WERI-Rb-1 (cell line): ENCODE measurements at regions not wholly inside any gene's neighbourhood (a gene's known extent, or its start where the extent isn't known, plus 50 kb on each side); places are given as distances from the start of the nearest gene placed in this dataset.
"Not testable (repeated sequence)": the region's sequence is repeated elsewhere in the genome, so short reads cannot be mapped to it uniquely, and the experiment has no call there.

Experiments
- DNase-seq: peaks from one replicate; pipeline ENCODE4 v3.0.0-alpha.2; 2020
- H3K27ac ChIP-seq: fragments of 250-450 bp; sonication (Bioruptor Pico); 2 replicates; pipeline ENCODE4 v1.5.1; 2020; ENCODE audit warnings: mild to moderate bottlenecking, moderate library complexity
- H3K27me3 ChIP-seq: fragments of 250-450 bp; sonication (Bioruptor Pico); 2 replicates; pipeline ENCODE4 v1.5.1; 2021; ENCODE audit warnings: mild to moderate bottlenecking, low read depth, moderate library complexity; ENCODE audit not compliant: insufficient read depth, severe bottlenecking
- H3K36me3 ChIP-seq: fragments of 250-450 bp; sonication (Bioruptor Pico); 2 replicates; pipeline ENCODE4 v1.5.1; 2020; ENCODE audit warnings: mild to moderate bottlenecking, moderate library complexity
- H3K4me3 ChIP-seq: 2 replicates; pipeline ENCODE4 v1.5.1; 2011; ENCODE audit warnings: low read depth, mild to moderate bottlenecking, control low read depth, low read length
- H3K9me3 ChIP-seq: fragments of 250-450 bp; sonication (Bioruptor Pico); 2 replicates; pipeline ENCODE4 v1.5.1; 2021; ENCODE audit warnings: mild to moderate bottlenecking, moderate library complexity; ENCODE audit not compliant: severe bottlenecking
- CTCF ChIP-seq: IDR thresholded peaks from 2 replicates; pipeline ENCODE4 v1.5.1; 2011; ENCODE audit warnings: low read depth, mild to moderate bottlenecking, control low read depth, inconsistent platforms, low read length

- H3K9me3 ChIP-seq: no peaks in the 10 kb centered on the region
- no peaks in the 10 kb centered on the region for H3K27me3 ChIP-seq
- TF ChIP-seq CTCF: no peak
- no peak for DNase-seq
- H3K36me3 ChIP-seq: no peaks in the 10 kb centered on the region
- no peak overlapping the region for H3K4me3 ChIP-seq
- H3K27ac ChIP-seq: no peak overlapping the region
These were observed 299.7 kb downstream of the DLEU7 start for GRCh38 chr13:50543782-50544181.

- no peaks in the 10 kb centered on the region for H3K36me3 ChIP-seq
- no peak overlapping the region for H3K27ac ChIP-seq
- H3K4me3 ChIP-seq: no peak overlapping the region
- no peaks in the 10 kb centered on the region for H3K27me3 ChIP-seq
- H3K9me3 ChIP-seq: no peaks in the 10 kb centered on the region
- no peak for TF ChIP-seq CTCF
- DNase-seq: no peak
These were observed 299.3 kb downstream of the DLEU7 start for GRCh38 chr13:50544211-50544610.

- H3K9me3 ChIP-seq, DNase-seq, H3K4me3 ChIP-seq, H3K27ac ChIP-seq, H3K36me3 ChIP-seq, H3K27me3 ChIP-seq: not testable (repeated sequence)
These were observed 296.3 kb downstream of the DLEU7 start for GRCh38 chr13:50547175-50547574.

GRCh38 chr13:50548586-50548985 is 294.9 kb downstream of the DLEU7 start:
- no peak for TF ChIP-seq CTCF
- H3K27me3 ChIP-seq: no peaks in the 10 kb centered on the region
- H3K36me3 ChIP-seq: no peaks in the 10 kb centered on the region
- no peaks in the 10 kb centered on the region for H3K9me3 ChIP-seq
- no peak for DNase-seq
- H3K4me3 ChIP-seq: no peak overlapping the region
- no peak overlapping the region for H3K27ac ChIP-seq

- no peak overlapping the region for H3K27ac ChIP-seq
- no peak for TF ChIP-seq CTCF
- no peaks in the 10 kb centered on the region for H3K36me3 ChIP-seq
- H3K27me3 ChIP-seq: no peaks in the 10 kb centered on the region
- H3K9me3 ChIP-seq: no peaks in the 10 kb centered on the region
- H3K4me3 ChIP-seq: no peak overlapping the region
- no peak for DNase-seq
These were observed 294.1 kb downstream of the DLEU7 start for GRCh38 chr13:50549221-50549942.

GRCh38 chr13:50550151-50550550 is 293.3 kb downstream of the DLEU7 start:
- Histone ChIP-seq H3K27me3 (no peaks in the 10 kb centered on the region), H3K36me3 (no peaks in the 10 kb centered on the region), H3K4me3 (no peak overlapping the region), H3K9me3 (no peaks in the 10 kb centered on the region), H3K27ac (no peak overlapping the region)
- DNase-seq: no peak
- TF ChIP-seq CTCF: no peak
